IPS DF 19.7 (cell line): ENCODE measurements at regions not wholly inside any gene's neighbourhood (a gene's known extent, or its start where the extent isn't known, plus 50 kb on each side); places are given as distances from the start of the nearest gene placed in this dataset.
"Not testable (repeated sequence)": the region's sequence is repeated elsewhere in the genome, so short reads cannot be mapped to it uniquely, and the experiment has no call there.

Source experiments
- DNase-seq: peaks from one replicate; pipeline ENCODE4 v3.0.0-alpha.2; 2013; ENCODE audit warnings: low read depth, low spot score

DNA sequence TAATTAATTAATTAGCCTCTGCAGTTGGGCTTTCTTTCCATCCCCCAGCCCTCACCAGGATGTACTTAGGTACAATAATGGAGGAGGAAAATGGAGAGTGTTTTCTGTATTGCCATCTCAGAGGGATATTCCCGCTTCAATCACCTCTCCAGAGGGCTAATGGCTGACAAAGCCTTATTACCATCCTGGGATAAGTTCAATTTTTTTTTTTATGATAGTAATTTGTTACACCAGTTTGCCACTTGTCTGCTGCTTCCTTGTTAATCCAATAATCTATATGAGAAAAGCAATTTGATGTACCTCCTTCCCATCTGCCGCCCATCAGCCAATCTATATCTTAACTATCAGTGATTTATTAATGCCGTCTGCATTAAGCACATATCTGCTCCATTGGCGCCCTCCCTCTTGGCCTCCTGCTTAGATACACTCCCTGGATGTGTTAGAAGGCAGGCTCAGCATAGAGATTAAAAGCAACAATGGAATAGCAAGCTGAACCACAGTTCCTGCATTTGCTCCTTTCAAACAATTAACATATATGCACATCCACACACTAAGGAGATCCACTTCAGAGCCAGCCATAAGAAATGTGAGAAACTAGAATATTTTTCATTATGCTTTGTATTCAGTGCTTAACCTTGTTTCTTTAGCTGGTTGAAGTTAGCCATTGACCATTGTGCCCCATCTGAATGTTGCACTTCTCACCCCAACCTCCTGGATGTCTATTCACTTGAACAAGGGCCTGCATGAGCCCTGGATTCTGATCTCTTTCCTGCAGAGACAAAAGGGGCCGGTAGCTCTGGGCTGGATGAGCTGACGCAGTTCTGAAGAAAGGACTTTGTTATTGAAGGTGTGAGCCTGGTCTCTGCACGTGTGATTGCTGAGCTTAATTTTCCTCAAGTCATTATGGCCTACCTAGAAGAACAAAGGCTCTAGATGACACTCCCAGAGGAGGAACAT, 237.3 kb upstream of the GAP43 start:
- no peak for DNase-seq

DNA sequence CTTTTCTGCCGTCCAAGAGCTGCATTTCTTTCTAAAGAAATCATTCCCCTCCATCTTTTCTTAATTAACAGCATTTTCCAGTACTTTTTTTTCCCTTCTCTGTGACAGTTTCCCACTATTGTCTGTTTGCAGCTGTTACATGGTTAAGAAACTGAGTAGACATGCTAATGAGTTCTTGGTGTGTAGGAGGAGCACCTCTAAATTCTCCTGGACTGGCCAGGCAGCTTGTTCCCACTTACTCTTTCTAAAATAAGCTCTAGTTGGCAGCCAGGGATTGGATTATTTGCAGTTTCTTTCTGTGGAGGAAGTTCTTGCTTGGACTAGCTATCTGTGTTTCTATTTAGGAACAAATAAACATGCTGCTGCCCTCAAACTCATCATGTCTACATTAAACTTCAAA, 235.1 kb upstream of the GAP43 start:
- no peak for DNase-seq

DNA sequence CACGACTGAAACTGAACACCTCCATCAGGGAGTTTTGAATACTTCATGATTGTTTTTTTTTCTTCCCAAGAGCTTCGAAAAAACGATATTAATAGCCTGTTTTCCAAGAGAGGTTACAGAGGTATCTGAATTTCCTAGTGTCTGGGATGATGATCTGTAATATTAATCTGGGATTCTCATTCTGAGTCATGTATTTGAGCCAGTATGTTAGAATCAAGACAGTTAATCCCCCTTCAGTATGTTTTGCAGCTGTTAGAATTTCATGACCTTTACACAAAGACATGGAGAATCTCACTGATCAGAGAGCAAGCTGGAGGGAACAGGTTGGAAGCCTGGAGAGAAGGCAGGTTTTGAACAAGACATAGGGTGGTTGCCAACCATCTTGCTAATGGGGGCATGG, 234.5 kb upstream of the GAP43 start:
- no peak for DNase-seq

DNA sequence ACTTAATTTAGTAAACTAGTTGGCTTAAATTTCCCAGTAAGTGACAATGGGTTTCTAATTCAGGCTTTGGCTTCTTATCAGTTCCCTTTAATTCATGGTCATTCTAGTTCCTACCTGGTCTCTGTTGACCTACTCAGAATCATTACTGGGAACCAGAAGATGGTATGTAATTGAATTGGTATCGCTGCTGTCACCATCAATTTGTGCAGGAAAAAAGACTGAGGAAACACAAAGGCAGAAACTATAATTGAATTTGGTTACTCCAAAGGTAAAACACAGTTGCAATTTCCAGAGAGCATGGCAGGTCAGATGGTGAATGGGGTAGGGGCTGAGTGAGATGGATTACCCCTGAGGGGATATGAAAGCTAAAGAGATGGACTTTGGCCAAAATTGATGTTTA, 226.5 kb upstream of the GAP43 start:
- no peak for DNase-seq

DNA sequence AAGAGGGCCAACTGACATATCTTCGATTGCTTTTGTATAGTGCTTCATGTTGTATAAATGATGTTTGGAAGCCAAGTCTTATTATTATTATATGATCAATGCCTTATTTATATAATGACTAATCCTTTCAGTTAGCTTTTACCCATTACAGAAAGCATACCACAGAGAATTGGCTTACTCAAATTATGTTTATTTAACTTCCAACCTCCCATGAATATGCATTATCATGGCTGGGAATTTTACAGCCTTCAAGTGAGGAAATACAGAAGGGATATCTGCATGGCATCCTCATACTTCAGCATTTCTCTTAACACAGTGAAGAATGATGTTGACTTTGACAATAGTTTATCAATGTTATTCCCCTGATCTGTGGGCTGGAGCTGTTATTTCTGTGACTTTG, 225.9 kb upstream of the GAP43 start:
- DNase-seq, result no peak

DNA sequence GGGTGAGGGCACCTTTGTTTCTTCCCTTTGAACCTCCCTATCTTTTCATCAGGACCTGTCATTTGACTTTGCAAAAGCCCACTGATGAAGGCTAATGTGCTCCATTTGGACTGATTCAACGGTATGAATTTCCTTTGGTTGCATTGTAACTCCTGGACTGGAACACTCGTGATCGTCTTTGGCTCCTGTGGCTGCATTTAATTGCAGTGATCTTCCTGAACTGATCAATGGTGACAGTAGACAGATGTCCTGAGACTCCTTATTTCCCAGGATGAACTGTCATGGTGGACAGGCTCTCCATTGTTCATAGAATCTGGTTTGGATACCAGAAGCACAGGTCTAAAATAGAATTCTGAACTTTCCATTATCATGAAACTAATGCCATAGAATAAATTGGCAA, 224.8 kb upstream of the GAP43 start:
- DNase-seq, result no peak

DNA sequence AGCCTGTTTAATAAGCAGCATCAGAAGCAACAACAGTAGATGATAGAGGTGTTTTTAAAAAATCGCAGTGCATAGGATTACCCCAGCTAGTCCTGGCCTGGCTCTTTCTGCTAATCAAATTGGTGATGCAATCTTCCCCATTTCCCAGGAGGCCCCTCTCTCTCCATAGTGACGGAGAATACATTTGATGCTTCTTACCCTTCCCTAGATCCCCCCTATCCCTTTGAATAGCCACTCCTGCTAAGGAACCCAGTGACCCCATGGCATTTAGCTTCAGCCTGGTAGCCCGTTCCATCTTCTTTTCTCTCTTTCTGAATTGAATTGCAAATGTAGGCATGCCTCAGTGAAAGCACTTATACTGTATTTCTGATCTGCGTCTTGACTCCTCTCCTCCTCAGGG, 223.6 kb upstream of the GAP43 start:
- no peak for DNase-seq

DNA sequence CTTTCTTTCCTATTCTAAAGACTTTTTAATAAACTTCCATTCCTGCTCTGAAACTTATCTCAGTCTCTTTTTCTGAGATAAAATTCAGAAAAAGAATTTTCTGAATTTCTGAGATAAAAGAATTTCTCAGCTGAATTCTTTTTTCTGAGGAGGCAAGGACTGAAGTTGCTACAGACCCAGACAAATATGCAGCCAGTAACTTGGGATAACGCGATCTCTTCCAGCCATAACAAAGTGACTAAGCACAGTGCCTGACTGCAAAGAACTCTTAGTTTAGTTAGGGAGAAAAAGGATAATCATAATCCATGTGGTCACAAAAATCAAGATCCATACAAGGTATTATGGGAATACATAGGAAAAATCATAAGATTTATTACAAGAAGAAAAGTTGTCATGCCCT, 222.0 kb upstream of the GAP43 start:
- DNase-seq, result no peak

DNA sequence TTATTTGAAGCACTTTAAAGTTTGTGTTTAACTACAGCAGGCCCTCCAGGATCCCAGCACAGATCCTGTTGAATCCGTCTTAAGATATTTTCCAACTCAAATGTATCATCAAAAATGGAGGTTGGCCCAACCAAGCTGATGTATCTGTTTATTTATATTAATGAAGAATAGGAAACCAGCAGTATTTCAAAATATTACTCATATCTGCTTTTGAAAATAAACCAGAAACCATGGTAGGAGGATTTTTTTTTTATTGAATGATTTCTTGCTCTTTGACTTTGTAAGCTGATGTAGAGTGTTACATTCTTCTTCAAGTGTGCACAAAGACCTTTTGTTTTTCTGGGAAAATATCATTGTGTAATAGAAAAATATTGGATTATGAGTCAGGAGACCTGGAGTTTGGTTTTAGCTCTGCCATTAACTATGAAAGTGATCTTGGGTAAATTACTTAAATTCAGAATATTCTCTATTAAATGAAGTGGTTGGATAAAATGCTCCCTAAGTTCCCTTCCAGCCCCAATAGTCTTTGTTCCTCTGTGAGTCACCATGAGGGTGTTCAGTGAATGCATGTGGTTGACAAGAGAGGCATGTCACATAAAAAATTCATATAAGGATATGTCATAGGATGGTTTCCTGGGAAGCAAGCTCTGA, 221.3 kb upstream of the GAP43 start:
- no peak for DNase-seq

DNA sequence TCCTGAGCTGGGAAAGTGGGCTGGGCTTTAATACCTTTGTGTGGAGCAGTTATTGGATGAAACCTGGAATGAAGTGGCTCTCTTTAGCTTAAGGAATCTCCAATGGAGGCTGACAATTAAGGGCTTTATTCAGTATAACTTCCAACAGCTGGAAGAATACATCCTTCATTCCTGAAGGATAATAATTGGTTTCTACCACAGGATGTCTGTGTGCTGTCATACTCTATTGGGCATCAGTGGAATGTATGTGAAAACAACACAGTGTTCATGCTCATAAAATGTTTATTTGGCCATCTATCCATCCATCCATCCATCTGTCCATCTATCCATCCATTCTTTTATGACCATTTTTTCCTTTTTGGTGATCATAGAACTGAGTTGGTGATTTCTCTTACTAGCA, 220.7 kb upstream of the GAP43 start:
- DNase-seq, result no peak

DNA sequence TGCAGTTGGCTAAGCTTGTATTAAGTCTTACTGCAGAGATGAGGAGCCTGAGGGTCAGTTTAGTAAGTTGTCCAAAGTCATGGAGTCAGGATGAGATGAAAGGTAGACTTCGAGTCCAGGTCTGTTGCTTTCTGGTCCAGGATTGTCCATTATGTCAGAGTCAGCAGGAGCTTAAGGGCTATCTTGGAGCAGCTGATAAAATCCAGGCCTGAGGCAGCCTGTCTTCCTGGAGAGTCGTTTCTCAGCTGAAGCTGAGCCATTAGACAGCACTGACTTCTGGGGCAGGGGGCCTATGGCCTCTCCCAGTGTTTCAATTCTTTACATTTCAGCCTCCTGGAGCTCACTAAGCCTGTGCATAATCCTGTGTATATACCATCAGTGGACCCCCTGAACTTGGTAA, 219.5 kb upstream of the GAP43 start:
- no peak for DNase-seq

DNA sequence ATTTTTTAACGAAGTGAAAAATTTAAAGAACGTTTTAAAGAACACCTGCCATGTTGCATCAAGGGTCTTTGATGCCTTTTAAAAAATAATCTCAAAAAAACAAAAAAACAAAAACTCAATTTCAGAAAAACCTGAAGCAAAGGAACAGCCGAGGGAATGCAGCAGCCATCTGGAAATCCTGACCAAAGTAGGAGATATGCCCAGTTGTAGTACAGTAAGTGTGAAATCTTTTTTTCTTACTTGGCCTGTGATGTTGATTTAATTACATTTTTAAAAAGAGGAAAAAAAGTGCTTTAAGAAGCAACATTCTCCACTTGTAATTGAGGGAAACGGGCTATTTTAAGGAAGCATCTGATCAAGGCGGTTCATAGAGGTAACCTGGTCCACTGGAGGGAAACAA, 213.7 kb upstream of the GAP43 start:
- DNase-seq, result no peak

DNA sequence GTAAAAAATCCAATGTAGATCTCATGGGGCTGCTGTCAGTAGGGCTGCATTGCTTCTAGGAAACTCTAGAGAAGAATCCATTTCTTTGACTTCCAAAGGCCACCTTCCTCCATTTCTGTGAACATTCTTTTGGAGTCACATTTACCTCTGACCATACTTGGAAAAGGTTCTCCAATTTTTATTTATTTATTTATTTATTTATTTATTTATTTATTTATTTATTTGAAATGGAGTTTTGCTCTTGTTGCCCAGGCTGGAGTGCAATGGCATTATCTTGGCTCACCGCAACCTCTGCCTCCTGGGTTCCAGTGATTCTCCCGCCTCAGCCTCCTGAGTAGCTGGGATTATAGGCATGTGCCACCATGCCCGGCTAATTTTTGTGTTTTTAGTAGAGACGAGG, 208.7 kb upstream of the GAP43 start:
- not testable (repeated sequence) for DNase-seq

DNA sequence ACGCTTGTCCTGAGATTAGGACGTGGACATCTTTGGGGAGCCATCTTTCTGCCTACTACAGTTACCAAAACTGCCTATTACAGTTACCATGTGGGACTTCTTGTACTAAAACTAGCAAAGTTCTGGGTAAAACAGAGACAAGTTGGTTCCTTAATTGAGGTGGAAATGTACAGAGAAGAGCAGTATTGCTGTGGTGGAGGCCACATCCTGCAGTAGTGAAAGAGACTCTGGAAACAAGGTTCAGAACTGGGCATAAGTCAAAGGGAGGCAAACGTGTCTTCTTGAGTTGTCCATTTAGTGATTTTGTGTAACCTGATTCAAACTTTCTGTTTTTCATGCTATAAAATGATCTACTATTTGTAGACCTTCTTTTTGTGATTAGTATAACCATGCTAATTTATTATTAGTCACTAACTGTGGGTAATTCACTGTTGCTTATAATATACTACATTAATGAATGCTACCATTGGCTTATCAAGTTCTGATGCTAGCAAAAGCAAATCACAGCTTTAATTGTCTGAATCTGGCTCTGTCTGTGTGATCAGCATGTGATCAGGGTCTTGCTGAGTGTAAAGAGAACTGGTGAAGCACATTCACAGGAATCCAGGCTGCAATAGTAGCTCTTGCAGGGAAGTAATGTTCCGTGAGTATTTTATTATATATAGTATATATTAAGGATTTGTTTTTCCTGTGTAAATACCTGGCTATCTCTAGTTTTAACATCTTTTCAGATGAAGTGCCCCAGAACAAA, 207.9 kb upstream of the GAP43 start:
- DNase-seq, result no peak

DNA sequence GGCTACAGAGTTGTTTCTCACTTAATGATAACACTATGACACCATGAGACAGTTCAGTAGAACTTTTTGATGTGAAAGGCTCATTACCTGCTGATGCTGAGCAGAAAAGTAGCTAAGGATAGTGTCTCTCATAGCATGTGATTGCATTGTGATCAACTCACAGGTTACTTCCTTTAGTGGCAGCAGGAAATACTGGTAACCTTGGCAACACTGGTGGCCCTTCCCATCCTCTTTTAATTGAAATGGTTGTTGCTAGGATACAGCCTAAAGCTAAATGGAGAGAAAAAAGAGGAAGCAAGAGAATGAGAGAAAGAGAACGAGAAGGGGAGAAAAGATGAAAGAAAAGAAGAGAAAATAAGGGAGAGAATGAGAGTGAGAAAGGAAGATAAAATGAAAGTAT, 204.7 kb upstream of the GAP43 start:
- DNase-seq, result no peak

DNA sequence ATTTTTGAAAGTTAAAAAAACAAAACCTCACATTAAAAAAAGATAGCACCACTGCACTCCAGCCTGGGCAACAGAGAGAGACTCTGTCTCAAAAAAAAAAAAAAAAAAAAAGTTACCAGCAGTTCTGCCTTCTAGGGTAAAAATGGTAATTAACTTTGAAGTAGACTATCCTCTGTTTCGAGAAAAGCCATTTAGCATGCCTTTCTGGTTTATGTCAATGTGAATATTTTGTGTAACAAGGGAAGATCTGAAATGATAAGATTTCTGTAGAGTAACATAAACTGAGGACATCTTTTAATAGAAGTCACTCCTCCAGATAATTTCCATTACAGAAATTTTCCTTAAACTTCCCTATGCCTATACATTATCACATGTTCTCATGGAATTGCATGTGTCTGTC, 203.2 kb upstream of the GAP43 start:
- DNase-seq, result no peak

DNA sequence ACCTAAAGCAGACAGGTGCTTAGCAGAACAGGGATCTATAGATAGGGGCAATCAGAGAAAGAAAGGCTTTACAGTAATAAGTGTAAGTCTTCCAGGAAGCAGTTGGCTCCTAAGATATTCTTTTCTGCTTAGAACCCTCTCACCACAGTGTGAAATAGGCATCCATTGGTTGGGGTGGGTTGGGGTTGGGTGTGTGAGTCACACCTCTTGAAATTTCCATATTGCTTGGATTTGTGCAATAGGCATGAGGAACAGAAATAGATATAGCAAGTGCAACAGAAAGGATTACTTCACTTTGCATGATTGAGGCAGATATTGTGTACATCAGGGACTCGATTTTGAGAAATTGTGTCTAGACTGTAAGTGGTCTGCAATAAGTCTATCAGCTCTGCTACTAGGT, 200.1 kb upstream of the GAP43 start:
- no peak for DNase-seq

DNA sequence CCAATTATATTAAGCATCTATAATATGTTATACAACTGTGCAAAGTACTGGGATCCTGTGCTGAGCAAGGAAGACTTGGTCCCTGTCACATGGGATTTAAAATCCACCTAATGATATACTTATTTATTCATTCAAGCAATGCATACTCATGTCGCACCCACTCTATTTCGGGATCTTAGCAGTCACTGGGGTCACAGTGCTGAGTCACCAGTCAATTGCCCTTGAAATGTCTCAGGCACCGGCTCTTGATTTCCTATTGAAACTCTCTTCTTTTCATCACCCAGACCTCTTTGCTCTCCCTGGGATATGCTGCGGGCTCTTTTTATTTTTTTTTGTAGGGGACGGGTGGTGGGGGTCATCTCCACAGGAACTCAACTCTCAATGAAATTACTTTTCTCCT, 194.5 kb upstream of the GAP43 start:
- no peak for DNase-seq

DNA sequence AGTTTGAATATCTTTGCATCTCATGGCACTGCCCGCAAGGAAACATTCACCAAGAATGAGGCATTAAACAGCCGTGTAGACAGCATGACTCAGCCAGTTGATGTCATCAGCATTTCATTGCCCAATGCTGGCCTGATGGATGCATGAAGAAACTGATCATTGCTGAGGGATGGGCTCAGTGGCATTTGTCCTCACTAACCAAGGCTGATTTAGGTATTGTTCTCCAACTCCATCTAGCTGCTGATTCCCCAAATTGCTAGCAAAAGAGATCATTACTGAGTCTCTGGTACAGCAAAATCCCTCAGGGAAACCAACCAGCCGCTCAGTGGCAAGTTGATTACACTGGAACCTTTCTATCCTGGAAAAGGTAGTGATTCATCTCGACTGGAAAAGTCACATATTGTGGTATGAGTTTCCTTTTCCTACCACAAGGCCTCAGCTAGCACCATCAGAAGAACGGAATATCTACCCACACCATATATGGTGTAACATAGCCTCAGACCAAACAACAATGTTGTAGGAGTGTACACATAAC, 186.5 kb upstream of the GAP43 start:
- peak; percentile 25 for DNase-seq

DNA sequence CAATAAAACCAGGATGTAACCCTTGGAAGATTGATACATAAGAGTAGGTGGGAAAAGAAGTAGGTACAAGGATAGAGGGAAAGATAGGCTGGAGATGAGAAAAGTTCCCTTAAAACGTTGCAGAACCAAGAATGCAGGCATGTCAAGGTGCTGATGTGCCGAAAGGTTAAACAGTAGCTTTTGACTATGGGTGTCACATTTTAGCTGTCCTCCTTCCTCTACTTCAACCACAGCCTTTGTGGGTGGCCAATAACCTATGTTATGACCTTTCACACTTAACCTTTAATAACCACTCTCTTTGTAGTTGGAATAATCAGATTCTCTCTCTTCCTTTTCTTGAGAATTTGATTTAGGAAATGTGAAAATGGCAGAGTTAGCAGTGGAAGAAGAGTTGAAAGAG, 184.5 kb upstream of the GAP43 start:
- DNase-seq, result no peak

DNA sequence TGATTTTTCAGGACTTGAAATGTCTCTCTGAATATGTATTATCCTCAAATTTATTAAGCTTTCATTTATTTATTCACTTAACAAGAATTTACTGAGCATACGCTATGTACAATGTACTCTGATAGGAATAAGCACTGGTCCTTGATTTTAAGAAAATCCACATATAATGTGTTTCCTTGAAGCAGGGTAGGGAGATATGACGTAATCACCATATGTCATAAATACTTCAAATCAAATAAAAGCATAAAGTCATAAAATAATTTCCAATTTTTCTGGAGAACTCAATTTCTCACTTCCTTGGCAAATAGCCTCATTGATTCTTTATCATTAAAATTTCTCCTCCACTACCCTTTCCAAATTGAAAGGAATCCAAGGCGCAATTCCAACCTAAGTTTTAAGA, 177.8 kb upstream of the GAP43 start:
- DNase-seq, result no peak

DNA sequence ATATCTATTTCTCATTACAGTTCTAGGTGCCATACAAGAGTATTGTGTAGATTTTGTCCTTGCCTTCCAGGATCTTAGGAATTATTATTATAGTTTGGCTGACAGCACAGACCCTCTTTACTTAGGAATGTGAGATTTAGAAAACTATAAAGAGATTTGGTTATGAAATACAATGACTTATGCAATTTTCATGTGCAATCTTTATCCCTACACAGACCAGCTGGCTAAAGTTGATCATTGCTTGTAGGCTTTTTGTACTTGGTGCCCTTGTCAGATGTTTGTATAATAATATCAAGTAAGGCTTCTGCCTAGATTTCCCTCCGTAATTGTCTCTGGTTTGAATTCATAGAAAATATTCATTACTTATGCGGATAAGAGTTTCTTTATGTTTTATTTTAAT, 174.5 kb upstream of the GAP43 start:
- no peak for DNase-seq
